ENCODE measurements at regions not wholly inside any gene's neighbourhood (a gene's known extent, or its start where the extent isn't known, plus 50 kb on each side); places are given as distances from the start of the nearest gene placed in this dataset.

DNA sequence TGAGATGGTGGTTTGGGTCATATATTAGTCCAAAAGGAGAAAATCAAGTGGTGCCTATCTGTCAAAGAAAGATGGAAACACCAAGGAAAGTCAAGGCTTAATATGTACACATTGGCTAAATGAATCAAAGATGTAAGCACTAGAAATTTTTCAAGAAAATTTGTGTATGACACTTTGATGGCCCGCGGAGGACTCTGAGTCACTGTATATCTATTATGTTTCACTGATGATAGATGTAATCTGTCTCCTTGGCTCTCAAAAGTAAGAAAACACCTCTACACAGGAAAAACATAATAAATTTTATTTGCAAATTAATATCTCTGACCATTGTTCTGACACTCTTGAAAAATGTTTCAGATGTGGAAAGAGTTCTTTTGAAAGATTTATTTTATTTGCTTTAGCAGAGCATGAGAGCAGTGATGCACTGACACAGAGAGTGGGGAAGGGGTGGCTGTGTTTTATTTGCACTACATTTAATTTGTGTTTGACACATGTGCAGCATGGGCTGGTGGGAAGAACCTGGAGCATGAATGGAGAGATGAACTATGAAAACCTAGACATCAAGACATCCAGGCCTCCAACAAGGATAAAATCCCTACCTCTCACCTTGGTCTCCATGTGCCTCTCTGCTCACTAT, 180.8 kb upstream of the GAS1 start:
- Histone ChIP-seq H3K23ac (ENCODE audit: insufficient read length, low read depth, low read length) (no peak overlapping the region), H3K27me3 (ENCODE audit: insufficient read depth, low read length) (no peaks in the 10 kb centered on the region), H3K56ac (ENCODE audit: insufficient read length, low read depth, low read length) (no peak overlapping the region), H3K23me2 (ENCODE audit: insufficient read length, low read depth, low read length, poor library complexity, severe bottlenecking) (no peaks in the 10 kb centered on the region), H3K9me3 (ENCODE audit: control insufficient read depth, low read depth, low read length) (peaks cover 6% of the 10 kb centered on the region), H4K5ac (ENCODE audit: insufficient read length, low read depth, low read length) (no peak overlapping the region), H3K27ac (ENCODE audit: insufficient read length, low read depth, low read length) (no peak overlapping the region), H4K8ac (replicated peaks; ENCODE audit: insufficient read length, low read depth, low read length) (no peak overlapping the region), H3K14ac (ENCODE audit: insufficient read depth, low read length) (no peak overlapping the region), H3K4me2 (ENCODE audit: insufficient read depth, insufficient read length, low read length) (no peak overlapping the region), H3K79me1 (ENCODE audit: insufficient read depth, low read depth, low read length, poor library complexity, severe bottlenecking) (no peaks in the 10 kb centered on the region), H3K79me2 (ENCODE audit: insufficient read depth, low read length) (no peaks in the 10 kb centered on the region), H4K20me1 (ENCODE audit: control insufficient read depth, insufficient read depth, insufficient read length) (no peaks in the 10 kb centered on the region), H2BK20ac (ENCODE audit: low read depth, low read length, poor library complexity, severe bottlenecking) (no peak overlapping the region), H2BK12ac (ENCODE audit: insufficient read length, low read depth, low read length) (no peak overlapping the region), H2BK5ac (ENCODE audit: insufficient read length, low read length) (no peak overlapping the region), H3K9ac (ENCODE audit: extremely low read depth, insufficient read length, low read length) (no peak overlapping the region), H3T11ph (ENCODE audit: low read length) (no peak overlapping the region), H2AK5ac (ENCODE audit: insufficient read length, low read length) (no peak overlapping the region), H2AFZ (ENCODE audit: low read length) (no peak overlapping the region), H2BK120ac (ENCODE audit: low read depth, low read length, poor library complexity, severe bottlenecking) (no peak overlapping the region), H3K18ac (ENCODE audit: insufficient read length, low read depth, low read length) (no peak overlapping the region), H4K91ac (ENCODE audit: insufficient read length, low read depth, low read length) (no peak overlapping the region), H3K4ac (ENCODE audit: low read depth, low read length) (no peak overlapping the region), H2BK15ac (ENCODE audit: low read depth, low read length) (no peak overlapping the region), H3K4me1 (ENCODE audit: insufficient read depth, low read length) (no peaks in the 10 kb centered on the region)
- no peak for DNase-seq
- Mint-ChIP-seq H3K4me1 (no peaks in the 10 kb centered on the region), H3K27me3 (ENCODE audit: low read depth) (peaks cover 4% of the 10 kb centered on the region; the same call in 1 of the 2 replicates), H3K36me3 (ENCODE audit: insufficient read depth in 1 of 3, low read depth in 3 of 3) (peaks cover 0 to 8% (median 1%) of the 10 kb centered on the region in 3 experiments; a peak in 5 of 7 replicates), H3K9me3 (peaks cover 17 to 21% of the 10 kb centered on the region in 2 experiments), H3K4me3 (no peak overlapping the region), H3K27ac (no peak overlapping the region)
- TF ChIP-seq, protein P1, sequence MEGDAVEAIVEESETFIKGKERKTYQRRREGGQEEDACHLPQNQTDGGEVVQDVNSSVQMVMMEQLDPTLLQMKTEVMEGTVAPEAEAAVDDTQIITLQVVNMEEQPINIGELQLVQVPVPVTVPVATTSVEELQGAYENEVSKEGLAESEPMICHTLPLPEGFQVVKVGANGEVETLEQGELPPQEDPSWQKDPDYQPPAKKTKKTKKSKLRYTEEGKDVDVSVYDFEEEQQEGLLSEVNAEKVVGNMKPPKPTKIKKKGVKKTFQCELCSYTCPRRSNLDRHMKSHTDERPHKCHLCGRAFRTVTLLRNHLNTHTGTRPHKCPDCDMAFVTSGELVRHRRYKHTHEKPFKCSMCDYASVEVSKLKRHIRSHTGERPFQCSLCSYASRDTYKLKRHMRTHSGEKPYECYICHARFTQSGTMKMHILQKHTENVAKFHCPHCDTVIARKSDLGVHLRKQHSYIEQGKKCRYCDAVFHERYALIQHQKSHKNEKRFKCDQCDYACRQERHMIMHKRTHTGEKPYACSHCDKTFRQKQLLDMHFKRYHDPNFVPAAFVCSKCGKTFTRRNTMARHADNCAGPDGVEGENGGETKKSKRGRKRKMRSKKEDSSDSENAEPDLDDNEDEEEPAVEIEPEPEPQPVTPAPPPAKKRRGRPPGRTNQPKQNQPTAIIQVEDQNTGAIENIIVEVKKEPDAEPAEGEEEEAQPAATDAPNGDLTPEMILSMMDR (conservative IDR thresholded peaks at IDR 0.05): no peak
- WGBS (ENCODE audit: extremely low coverage, insufficient read length, low lambda C conversion rate): no CpG with 5 or more reads among the region's 2 CpGs
